ENCODE measurements at regions not wholly inside any gene's neighbourhood (a gene's known extent, or its start where the extent isn't known, plus 50 kb on each side); places are given as distances from the start of the nearest gene placed in this dataset.
"Not testable (repeated sequence)": the region's sequence is repeated elsewhere in the genome, so short reads cannot be mapped to it uniquely, and the experiment has no call there.

- intact Hi-C loops (cut with micrococcal nuclease; ENCODE audit: unreplicated experiment), result no loop called here
- no peaks in the 10 kb centered on the region for H3K36me3 Mint-ChIP-seq (ENCODE audit: insufficient read depth, unreplicated experiment)
- H3K9me3 Mint-ChIP-seq (ENCODE audit: low read depth, unreplicated experiment), result peaks cover 10% of the 10 kb centered on the region
- CTCF ChIA-PET, result no interaction called here
- TF ChIP-seq, protein P1, sequence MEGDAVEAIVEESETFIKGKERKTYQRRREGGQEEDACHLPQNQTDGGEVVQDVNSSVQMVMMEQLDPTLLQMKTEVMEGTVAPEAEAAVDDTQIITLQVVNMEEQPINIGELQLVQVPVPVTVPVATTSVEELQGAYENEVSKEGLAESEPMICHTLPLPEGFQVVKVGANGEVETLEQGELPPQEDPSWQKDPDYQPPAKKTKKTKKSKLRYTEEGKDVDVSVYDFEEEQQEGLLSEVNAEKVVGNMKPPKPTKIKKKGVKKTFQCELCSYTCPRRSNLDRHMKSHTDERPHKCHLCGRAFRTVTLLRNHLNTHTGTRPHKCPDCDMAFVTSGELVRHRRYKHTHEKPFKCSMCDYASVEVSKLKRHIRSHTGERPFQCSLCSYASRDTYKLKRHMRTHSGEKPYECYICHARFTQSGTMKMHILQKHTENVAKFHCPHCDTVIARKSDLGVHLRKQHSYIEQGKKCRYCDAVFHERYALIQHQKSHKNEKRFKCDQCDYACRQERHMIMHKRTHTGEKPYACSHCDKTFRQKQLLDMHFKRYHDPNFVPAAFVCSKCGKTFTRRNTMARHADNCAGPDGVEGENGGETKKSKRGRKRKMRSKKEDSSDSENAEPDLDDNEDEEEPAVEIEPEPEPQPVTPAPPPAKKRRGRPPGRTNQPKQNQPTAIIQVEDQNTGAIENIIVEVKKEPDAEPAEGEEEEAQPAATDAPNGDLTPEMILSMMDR (IDR thresholded peaks at IDR 0.05; ENCODE audit: unreplicated experiment), result no peak
- no peak overlapping the region for H3K4me3 Mint-ChIP-seq (ENCODE audit: low read depth, unreplicated experiment)
- no TSS peak for BruUV-seq (replicated peaks)
- DNase-seq, result no peak
- H3K27ac Mint-ChIP-seq (ENCODE audit: unreplicated experiment), result no peak overlapping the region
- H3K27me3 Mint-ChIP-seq (ENCODE audit: unreplicated experiment), result no peaks in the 10 kb centered on the region
- no peaks in the 10 kb centered on the region for H3K4me1 Mint-ChIP-seq (ENCODE audit: low read depth, unreplicated experiment)
Measured at GRCh38 chr7:156012412-156012811, 200.1 kb upstream of the SHH start.

DNA sequence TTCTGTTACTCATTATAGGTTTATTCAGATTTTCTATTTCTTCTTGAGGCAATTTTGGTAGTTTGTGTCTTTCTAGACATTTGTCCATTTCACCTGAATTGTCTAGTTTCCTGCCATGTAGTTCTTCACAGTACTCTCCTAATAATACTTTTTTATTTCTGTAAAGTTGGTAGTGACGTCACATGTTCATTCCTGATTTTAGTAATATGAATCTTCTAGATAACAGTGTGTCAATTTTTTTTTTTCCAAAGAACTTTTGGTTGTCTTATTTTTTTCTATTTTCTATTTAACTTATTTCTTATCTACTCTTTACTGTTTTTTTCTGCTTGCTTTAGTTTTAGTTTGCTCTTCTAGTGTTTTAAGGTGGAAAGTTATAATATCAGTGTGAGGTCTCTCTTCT is 197.3 kb upstream of the SHH start:
- CTCF ChIA-PET, result no interaction called here
- Mint-ChIP-seq H3K4me1 (ENCODE audit: low read depth, unreplicated experiment) (no peaks in the 10 kb centered on the region), H3K27ac (ENCODE audit: unreplicated experiment) (no peak overlapping the region), H3K36me3 (ENCODE audit: insufficient read depth, unreplicated experiment) (no peaks in the 10 kb centered on the region), H3K4me3 (ENCODE audit: low read depth, unreplicated experiment) (no peak overlapping the region), H3K27me3 (ENCODE audit: unreplicated experiment) (no peaks in the 10 kb centered on the region), H3K9me3 (ENCODE audit: low read depth, unreplicated experiment) (peaks cover 10% of the 10 kb centered on the region)
- TF ChIP-seq, protein P1 (IDR thresholded peaks at IDR 0.05; ENCODE audit: unreplicated experiment), result no peak
- BruUV-seq (replicated peaks), result no TSS peak
- intact Hi-C loops (cut with micrococcal nuclease; ENCODE audit: unreplicated experiment), result no loop called here
- no peak for DNase-seq

- BruUV-seq (replicated peaks); intact Hi-C loops (cut with micrococcal nuclease; ENCODE audit: unreplicated experiment); H3K27ac Mint-ChIP-seq (ENCODE audit: unreplicated experiment): not testable (repeated sequence)
Measured at GRCh38 chr7:156006876-156007275, 194.6 kb upstream of the SHH start.

GRCh38 chr7:156006024-156006423 is 193.8 kb upstream of the SHH start:
- Mint-ChIP-seq H3K4me3 (ENCODE audit: low read depth, unreplicated experiment) (no peak overlapping the region), H3K27ac (ENCODE audit: unreplicated experiment) (no peak overlapping the region), H3K9me3 (ENCODE audit: low read depth, unreplicated experiment) (peaks cover 3% of the 10 kb centered on the region), H3K4me1 (ENCODE audit: low read depth, unreplicated experiment) (no peaks in the 10 kb centered on the region), H3K27me3 (ENCODE audit: unreplicated experiment) (peaks cover under 1% of the 10 kb centered on the region), H3K36me3 (ENCODE audit: insufficient read depth, unreplicated experiment) (no peaks in the 10 kb centered on the region)
- TF ChIP-seq, protein P1 (IDR thresholded peaks at IDR 0.05; ENCODE audit: unreplicated experiment), result no peak
- no peak for DNase-seq
- intact Hi-C loops (cut with micrococcal nuclease; ENCODE audit: unreplicated experiment), result no loop called here
- BruUV-seq (replicated peaks), result no TSS peak
- CTCF ChIA-PET, result no interaction called here

More at GRCh38 chr7:156006876-156007275, 194.6 kb upstream of the SHH start:
- DNase-seq; H3K4me3 Mint-ChIP-seq (ENCODE audit: low read depth, unreplicated experiment); CTCF ChIA-PET; H3K4me1 Mint-ChIP-seq (ENCODE audit: low read depth, unreplicated experiment); H3K9me3 Mint-ChIP-seq (ENCODE audit: low read depth, unreplicated experiment); H3K36me3 Mint-ChIP-seq (ENCODE audit: insufficient read depth, unreplicated experiment); H3K27me3 Mint-ChIP-seq (ENCODE audit: unreplicated experiment): not testable (repeated sequence)

- Mint-ChIP-seq H3K27me3 (ENCODE audit: unreplicated experiment) (peaks cover 8% of the 10 kb centered on the region), H3K27ac (ENCODE audit: unreplicated experiment) (no peak overlapping the region), H3K4me1 (ENCODE audit: low read depth, unreplicated experiment) (no peaks in the 10 kb centered on the region), H3K4me3 (ENCODE audit: low read depth, unreplicated experiment) (no peak overlapping the region), H3K36me3 (ENCODE audit: insufficient read depth, unreplicated experiment) (peaks cover 3% of the 10 kb centered on the region), H3K9me3 (ENCODE audit: low read depth, unreplicated experiment) (peaks cover 3% of the 10 kb centered on the region)
- CTCF ChIA-PET, result no interaction called here
- TF ChIP-seq, protein P1 (IDR thresholded peaks at IDR 0.05; ENCODE audit: unreplicated experiment), result no peak
- DNase-seq, result no peak
- BruUV-seq (replicated peaks), result no TSS peak
- intact Hi-C loops (cut with micrococcal nuclease; ENCODE audit: unreplicated experiment), result no loop called here
Measured at GRCh38 chr7:156005202-156005691, 193.0 kb upstream of the SHH start.
